Activated CD4-positive, alpha-beta T cell treated with anti-CD3 and anti-CD28 coated beads, Interleukin-2, amount 10 ng/mL, durations not matched to agents 7 days and 5 days (primary cell): ENCODE measurements at regions not wholly inside any gene's neighbourhood (a gene's known extent, or its start where the extent isn't known, plus 50 kb on each side); places are given as distances from the start of the nearest gene placed in this dataset.

Experiments
- CTCF ChIA-PET: fragments of 350-600 bp; sonication (Branson Sonifier 250); formaldehyde crosslinking; loops from one replicate; lab custom pipeline; 2021; ENCODE audit warnings: antibody characterized with exemption; lab: Charles Lee
- POLR2A ChIA-PET: fragments of 350-600 bp; sonication (Branson Sonifier 250); formaldehyde crosslinking; loops from one replicate; lab custom pipeline; 2021; ENCODE audit warnings: antibody characterized with exemption; lab: Charles Lee
- DNase-seq: peaks from one replicate; pipeline ENCODE4 v3.0.0-alpha.2; 2020
- H3K27ac Mint-ChIP-seq: one replicate; pipeline ENCODE4 v1.8.0; 2021; ENCODE audit warnings: mild to moderate bottlenecking, moderate library complexity, mixed read lengths
- H3K27me3 Mint-ChIP-seq: one replicate; pipeline ENCODE4 v1.8.0; 2021; ENCODE audit warnings: mixed read lengths
- H3K36me3 Mint-ChIP-seq: one replicate; pipeline ENCODE4 v1.8.0; 2021; ENCODE audit warnings: low read depth, mixed read lengths
- H3K4me1 Mint-ChIP-seq: one replicate; pipeline ENCODE4 v1.8.0; 2021; ENCODE audit warnings: mixed read lengths
- H3K4me3 Mint-ChIP-seq: one replicate; pipeline ENCODE4 v1.8.0; 2021; ENCODE audit warnings: mild to moderate bottlenecking, moderate library complexity, mixed read lengths
- H3K9me3 Mint-ChIP-seq: one replicate; pipeline ENCODE4 v1.8.0; 2021; ENCODE audit warnings: mixed read lengths

GRCh38 chr5:158172005-158172404 lies 313.1 kb upstream of the CLINT1 start:
- no peaks in the 10 kb centered on the region for H3K9me3 Mint-ChIP-seq
- no peaks in the 10 kb centered on the region for H3K36me3 Mint-ChIP-seq
- no peak overlapping the region for H3K27ac Mint-ChIP-seq
- ChIA-PET CTCF (no interaction called here), POLR2A (no interaction called here)
- H3K4me1 Mint-ChIP-seq, result no peaks in the 10 kb centered on the region
- H3K27me3 Mint-ChIP-seq, result no peaks in the 10 kb centered on the region
- no peak for DNase-seq
- H3K4me3 Mint-ChIP-seq, result no peak overlapping the region

DNA sequence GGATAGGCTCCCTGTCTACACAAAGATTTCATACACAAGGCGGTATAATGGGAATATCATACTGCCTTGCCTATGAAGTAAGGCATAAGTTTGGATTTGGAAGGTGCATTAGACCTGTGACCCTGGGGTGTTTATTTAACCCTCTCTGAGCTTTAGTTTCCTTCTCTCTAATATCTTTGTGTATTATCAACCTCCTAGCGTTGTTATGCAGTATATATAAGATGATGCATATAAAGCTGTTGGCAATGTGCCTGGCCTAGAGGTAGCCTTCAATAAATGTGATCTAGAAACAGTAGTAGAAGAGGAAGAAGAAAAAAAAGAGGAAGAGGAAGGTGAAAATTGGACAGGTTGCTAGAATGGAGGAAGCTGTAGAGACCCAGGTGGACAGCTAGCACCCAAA lies 311.6 kb upstream of the CLINT1 start:
- Mint-ChIP-seq H3K9me3 (no peaks in the 10 kb centered on the region), H3K36me3 (no peaks in the 10 kb centered on the region), H3K4me1 (no peaks in the 10 kb centered on the region), H3K27me3 (no peaks in the 10 kb centered on the region), H3K27ac (no peak overlapping the region), H3K4me3 (no peak overlapping the region)
- POLR2A ChIA-PET, result no interaction called here
- no peak for DNase-seq
- CTCF ChIA-PET, result interaction anchor here (0.7 kb wide), 1 partner anchor 9 kb away, joined by 3 read pairs; no protein-coding TSS in a partner anchor

DNA sequence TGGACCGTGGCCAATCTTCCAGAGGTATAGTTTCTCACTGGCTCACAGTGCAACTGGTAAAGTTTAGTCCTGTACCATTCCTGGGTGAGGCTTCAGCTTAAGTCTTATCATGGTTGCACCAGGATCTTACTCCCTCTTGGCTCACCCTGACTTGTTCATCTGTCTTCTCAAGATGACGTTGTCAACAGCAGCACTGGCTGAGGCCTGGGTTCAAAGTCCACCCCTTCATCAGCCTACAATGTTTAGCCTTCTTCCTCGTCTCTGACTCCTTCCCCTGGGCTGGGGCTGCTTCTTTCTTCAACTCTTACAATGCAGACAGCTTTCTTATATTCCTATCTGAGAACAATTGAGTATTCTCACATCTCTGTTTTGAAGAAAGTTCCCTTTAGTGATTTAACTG lies 311.1 kb upstream of the CLINT1 start:
- POLR2A ChIA-PET, result no interaction called here
- peaks cover 2% of the 10 kb centered on the region for H3K27me3 Mint-ChIP-seq

DNA sequence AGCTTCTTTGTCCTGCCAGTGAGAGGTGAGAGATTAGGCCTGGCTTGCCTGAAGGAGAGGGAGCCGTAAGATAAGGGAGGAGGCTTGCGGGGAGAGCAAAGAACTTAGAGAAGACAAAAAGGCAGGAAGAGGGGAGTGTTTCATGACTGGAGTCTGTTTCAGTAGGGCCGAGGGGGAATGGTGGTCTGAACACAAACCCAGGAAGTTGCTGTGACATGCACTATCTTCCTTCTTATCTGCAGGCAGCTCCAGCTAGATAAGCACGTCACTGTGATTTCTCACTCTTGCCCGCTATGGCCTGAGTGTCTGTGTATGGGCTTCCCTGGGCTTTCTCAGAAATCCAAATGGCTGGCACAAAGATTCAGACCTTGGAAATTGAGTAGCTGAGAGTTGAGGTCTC lies 307.5 kb upstream of the CLINT1 start:
- POLR2A ChIA-PET, result no interaction called here
- H3K4me1 Mint-ChIP-seq, result no peaks in the 10 kb centered on the region

More for the DNA sequence above, 311.1 kb upstream of the CLINT1 start:
- Mint-ChIP-seq H3K36me3 (no peaks in the 10 kb centered on the region), H3K4me3 (no peak overlapping the region), H3K9me3 (no peaks in the 10 kb centered on the region), H3K4me1 (no peaks in the 10 kb centered on the region), H3K27ac (no peak overlapping the region)
- no peak for DNase-seq
- CTCF ChIA-PET, result no interaction called here

DNA sequence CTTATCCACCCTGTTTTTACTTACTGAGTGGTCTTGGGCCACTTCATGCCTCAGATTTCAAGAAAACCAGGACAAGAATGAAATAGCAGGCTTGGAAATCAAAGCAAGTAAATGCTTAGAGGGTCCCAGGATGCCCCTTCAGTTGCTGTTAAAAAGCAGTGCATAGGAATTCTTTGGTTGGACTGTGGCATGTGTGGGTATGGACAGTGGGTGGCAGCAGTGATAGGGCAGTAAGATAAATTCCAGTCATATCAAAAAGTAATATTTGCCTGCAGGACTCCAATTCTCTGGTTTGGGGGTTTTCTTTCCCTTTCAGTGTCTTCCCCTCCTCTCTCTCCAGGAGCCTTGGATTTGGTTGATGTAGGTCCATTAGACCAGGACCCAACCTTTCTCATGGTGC lies 306.7 kb upstream of the CLINT1 start:
- Mint-ChIP-seq H3K9me3 (no peaks in the 10 kb centered on the region), H3K4me3 (no peak overlapping the region), H3K27ac (no peak overlapping the region), H3K4me1 (no peaks in the 10 kb centered on the region), H3K27me3 (peaks cover 10% of the 10 kb centered on the region), H3K36me3 (no peaks in the 10 kb centered on the region)
- ChIA-PET CTCF (no interaction called here), POLR2A (no interaction called here)
- DNase-seq, result no peak

More for the DNA sequence above, 307.5 kb upstream of the CLINT1 start:
- no peak overlapping the region for H3K4me3 Mint-ChIP-seq
- H3K36me3 Mint-ChIP-seq, result no peaks in the 10 kb centered on the region
- CTCF ChIA-PET, result no interaction called here
- no peak for DNase-seq
- no peaks in the 10 kb centered on the region for H3K9me3 Mint-ChIP-seq
- no peak overlapping the region for H3K27ac Mint-ChIP-seq
- H3K27me3 Mint-ChIP-seq, result peaks cover 10% of the 10 kb centered on the region

GRCh38 chr5:158164296-158165047 lies 305.5 kb upstream of the CLINT1 start:
- Mint-ChIP-seq H3K36me3 (no peaks in the 10 kb centered on the region), H3K27me3 (peaks cover 10% of the 10 kb centered on the region), H3K27ac (no peak overlapping the region), H3K4me3 (no peak overlapping the region), H3K9me3 (no peaks in the 10 kb centered on the region), H3K4me1 (no peaks in the 10 kb centered on the region)
- no peak for DNase-seq
- ChIA-PET POLR2A (no interaction called here), CTCF (no interaction called here)

DNA sequence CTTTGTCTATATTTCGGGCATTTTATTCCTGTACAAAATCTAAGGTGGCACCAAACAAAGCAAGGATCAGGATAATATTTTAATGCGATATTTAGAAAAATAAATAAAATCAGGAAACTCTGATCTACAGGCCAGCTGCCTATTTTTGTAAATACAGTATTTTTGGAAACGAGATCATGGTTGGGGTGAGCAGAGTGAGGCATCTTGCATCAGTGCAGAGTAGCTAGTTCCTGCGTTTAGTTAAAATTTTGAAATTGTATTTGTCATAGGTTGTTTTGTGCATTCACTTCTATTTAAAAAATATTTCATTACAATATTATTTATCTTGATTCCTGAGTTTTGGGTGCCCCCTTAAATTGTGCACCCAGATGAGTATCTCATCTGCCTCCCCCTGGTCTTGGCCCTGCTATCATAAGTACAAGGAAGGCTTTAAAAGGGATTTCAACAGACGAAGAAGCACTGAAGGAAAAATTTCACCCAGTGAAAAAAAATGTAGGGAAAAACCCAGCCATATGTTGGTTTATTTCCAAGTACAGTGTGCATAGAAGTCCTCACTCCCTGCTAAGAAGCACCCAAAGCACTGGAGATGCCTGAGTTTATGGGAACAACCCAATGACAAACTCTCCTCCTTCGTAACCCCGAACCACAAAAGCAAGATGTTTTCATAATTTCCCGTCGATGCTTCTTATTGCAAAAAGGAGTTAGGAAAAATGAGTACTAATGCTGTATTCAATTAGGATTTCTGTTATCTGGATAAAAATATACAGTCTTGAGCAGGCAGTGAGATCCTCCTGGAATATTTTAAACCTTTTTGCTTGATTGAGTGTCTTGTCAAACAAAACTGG lies 304.7 kb upstream of the CLINT1 start:
- H3K27ac Mint-ChIP-seq, result no peak overlapping the region
- POLR2A ChIA-PET, result no interaction called here
- peaks cover 10% of the 10 kb centered on the region for H3K27me3 Mint-ChIP-seq
- H3K4me1 Mint-ChIP-seq, result no peaks in the 10 kb centered on the region
- DNase-seq, result no peak
- H3K4me3 Mint-ChIP-seq, result no peak overlapping the region
- H3K36me3 Mint-ChIP-seq, result no peaks in the 10 kb centered on the region
- no peaks in the 10 kb centered on the region for H3K9me3 Mint-ChIP-seq
- CTCF ChIA-PET, result interaction anchor here (0.9 to 1.0 kb wide), 2 partner anchors 11 to 16 kb away, joined by 3 read pairs; no protein-coding TSS in a partner anchor

DNA sequence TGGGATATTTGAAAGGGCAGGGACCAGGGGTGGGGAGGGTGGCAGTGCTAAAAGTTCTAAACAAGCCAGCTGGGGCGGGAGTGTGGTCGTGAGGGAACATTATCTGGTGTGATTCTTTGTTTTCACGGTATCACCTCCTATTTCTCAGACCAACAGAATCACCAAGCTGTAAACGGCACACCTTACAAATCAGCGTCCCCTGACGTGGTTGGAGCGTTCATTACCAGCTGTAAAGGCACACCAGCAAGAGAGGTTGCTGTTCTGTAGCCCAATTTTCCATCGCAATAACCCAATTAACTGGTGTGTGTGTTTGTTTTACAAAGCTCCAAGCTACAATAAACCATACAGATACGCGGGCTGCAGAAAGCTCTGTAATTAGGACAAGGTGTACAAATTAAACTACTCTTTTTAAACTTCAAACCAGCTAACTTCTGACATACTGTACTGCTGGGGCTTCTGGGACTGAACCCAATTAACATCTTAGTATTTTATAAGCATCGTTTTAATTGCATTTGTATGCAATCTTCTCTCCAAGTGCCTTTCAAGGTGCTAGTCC lies 303.6 kb upstream of the CLINT1 start:
- Mint-ChIP-seq H3K9me3 (no peaks in the 10 kb centered on the region), H3K4me3 (no peak overlapping the region), H3K27ac (no peak overlapping the region), H3K4me1 (no peaks in the 10 kb centered on the region), H3K27me3 (peaks cover 10% of the 10 kb centered on the region), H3K36me3 (no peaks in the 10 kb centered on the region)
- no peak for DNase-seq
- ChIA-PET CTCF (interaction anchor here (0.6 to 1.1 kb wide), 3 partner anchors 8 to 640 kb away, joined by 3 read pairs; no protein-coding TSS in a partner anchor), POLR2A (no interaction called here)

- H3K27ac Mint-ChIP-seq, result no peak overlapping the region
- H3K4me1 Mint-ChIP-seq, result no peaks in the 10 kb centered on the region
- ChIA-PET POLR2A (no interaction called here), CTCF (interaction anchor here (1.1 kb wide), 1 partner anchor 9 kb away, joined by 3 read pairs; no protein-coding TSS in a partner anchor)
- DNase-seq, result no peak
- no peaks in the 10 kb centered on the region for H3K36me3 Mint-ChIP-seq
- no peak overlapping the region for H3K4me3 Mint-ChIP-seq
- peaks cover 10% of the 10 kb centered on the region for H3K27me3 Mint-ChIP-seq
- no peaks in the 10 kb centered on the region for H3K9me3 Mint-ChIP-seq
These were observed 303.1 kb upstream of the CLINT1 start for GRCh38 chr5:158162026-158162425.

DNA sequence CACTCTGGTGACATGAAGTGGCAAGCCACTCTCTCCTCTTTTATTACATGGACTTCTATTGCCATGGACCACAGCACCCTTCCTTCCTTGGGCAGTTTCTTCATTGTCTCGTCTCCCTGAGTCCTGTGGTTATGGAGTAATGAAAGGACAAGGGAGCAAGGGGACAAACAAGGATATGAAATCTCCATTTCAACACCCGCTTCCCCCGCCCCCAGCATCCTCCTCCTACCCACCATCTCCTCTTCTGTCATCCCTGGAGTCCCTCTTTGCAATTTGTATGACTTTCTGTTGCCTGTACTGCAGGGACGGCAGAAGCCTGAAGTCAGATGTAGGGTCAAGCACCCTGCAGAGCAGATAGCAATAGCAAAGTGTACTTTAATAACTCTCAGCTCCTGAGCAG lies 300.7 kb upstream of the CLINT1 start:
- CTCF ChIA-PET, result no interaction called here

DNA sequence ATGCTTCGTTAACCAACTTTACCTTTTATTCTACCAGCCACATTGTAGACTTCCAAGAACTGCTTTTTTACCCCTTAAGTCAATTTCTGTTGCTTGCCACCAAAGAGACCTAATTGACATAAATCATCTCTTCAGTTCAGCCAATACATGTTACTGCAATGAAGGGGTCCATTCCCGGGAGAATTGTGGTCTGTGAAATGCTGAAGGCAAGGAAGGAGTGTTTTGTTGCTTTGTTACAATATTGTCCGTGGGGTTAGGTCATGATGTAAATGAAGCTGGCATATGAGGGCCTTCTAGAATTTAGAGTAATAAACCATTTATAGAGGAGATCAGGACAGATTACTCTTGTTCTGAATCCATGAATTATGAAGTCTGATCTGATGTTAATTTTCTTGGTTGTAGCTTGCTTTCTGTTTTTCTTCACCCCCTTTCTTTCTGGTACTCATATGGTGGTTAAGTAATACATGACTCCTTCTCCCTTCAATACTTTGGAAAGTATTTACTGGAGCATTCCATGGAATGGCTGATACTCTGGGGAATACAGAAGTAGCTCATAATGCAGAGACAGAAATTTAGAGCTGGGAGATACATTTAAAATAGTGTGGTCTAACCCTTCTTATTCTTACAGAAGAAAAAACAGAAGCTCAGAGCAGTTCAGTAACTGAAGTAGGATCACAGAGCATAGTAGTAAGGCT lies 297.0 kb upstream of the CLINT1 start:
- Mint-ChIP-seq H3K4me3 (no peak overlapping the region), H3K36me3 (no peaks in the 10 kb centered on the region), H3K9me3 (no peaks in the 10 kb centered on the region), H3K27me3 (no peaks in the 10 kb centered on the region), H3K4me1 (no peaks in the 10 kb centered on the region), H3K27ac (no peak overlapping the region)
- CTCF ChIA-PET, result no interaction called here
- no peak for DNase-seq
- POLR2A ChIA-PET, result no interaction called here

More for the DNA sequence above, 300.7 kb upstream of the CLINT1 start:
- Mint-ChIP-seq H3K36me3 (no peaks in the 10 kb centered on the region), H3K9me3 (no peaks in the 10 kb centered on the region), H3K27me3 (peaks cover 7% of the 10 kb centered on the region), H3K4me1 (no peaks in the 10 kb centered on the region), H3K27ac (no peak overlapping the region), H3K4me3 (no peak overlapping the region)
- POLR2A ChIA-PET, result no interaction called here
- no peak for DNase-seq

DNA sequence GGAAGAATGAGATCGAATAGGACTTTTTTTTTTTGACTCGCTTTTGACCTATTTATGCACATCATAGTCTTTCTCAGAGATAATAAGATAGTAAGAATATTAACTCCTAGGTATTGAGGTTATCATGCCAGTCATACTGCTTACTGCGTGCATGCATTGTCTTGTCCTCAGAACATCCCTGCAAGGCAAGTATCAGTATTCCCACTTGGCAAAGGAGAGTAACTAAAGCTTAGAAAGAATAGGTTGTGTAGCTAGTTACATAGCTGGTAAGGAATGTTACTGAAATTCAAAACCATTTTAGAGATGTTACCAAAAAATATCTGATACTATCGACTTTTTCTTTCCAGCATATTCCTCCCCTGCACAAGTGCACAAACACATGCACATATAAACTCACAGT lies 296.1 kb upstream of the CLINT1 start:
- Mint-ChIP-seq H3K9me3 (no peaks in the 10 kb centered on the region), H3K27ac (no peak overlapping the region), H3K27me3 (no peaks in the 10 kb centered on the region), H3K4me1 (no peaks in the 10 kb centered on the region), H3K4me3 (no peak overlapping the region), H3K36me3 (no peaks in the 10 kb centered on the region)
- CTCF ChIA-PET, result no interaction called here
- no peak for DNase-seq
- POLR2A ChIA-PET, result no interaction called here
